Common myeloid progenitor, CD34-positive (primary cell): ENCODE measurements at regions not wholly inside any gene's neighbourhood (a gene's known extent, or its start where the extent isn't known, plus 50 kb on each side); places are given as distances from the start of the nearest gene placed in this dataset.

Source experiments
- CTCF ChIA-PET: fragments of 350-600 bp; sonication (Branson Sonifier 250); formaldehyde crosslinking; loops from one replicate; lab custom pipeline; 2021; ENCODE audit warnings: antibody characterized with exemption; lab: Charles Lee
- POLR2A ChIA-PET: fragments of 350-600 bp; sonication (Branson Sonifier 250); formaldehyde crosslinking; loops from one replicate; lab custom pipeline; 2021; ENCODE audit warnings: antibody characterized with exemption; lab: Charles Lee
- DNase-seq, 3 donors: peaks; one replicate each; pipeline versions ENCODE4 v3.0.0 to v3.0.0-alpha.2; 2013
- H3K27ac ChIP-seq, 2 experiments: 1 replicate in 1 of 2; 2 replicates in 1 of 2; pipeline ENCODE4 v1.7.0; 2013; ENCODE audit warnings: inconsistent platforms in 2 of 2, low read length in 2 of 2, mild to moderate bottlenecking in 2 of 2, low read depth in 1 of 2, moderate library complexity in 1 of 2; ENCODE audit not compliant: severe bottlenecking in 2 of 2, insufficient read depth in 1 of 2, poor library complexity in 1 of 2
- H3K27me3 ChIP-seq, 5 experiments: replicated peaks in 2 of 5; 1 replicate in 3 of 5; 2 replicates in 2 of 5; pipeline versions ENCODE4 v1.6.1 to v1.7.0; 2013; ENCODE audit warnings: low read length in 4 of 5, mild to moderate bottlenecking in 2 of 5, moderate library complexity in 2 of 5, inconsistent platforms in 1 of 5; ENCODE audit not compliant: insufficient read depth in 5 of 5, control insufficient read depth in 4 of 5
- H3K36me3 ChIP-seq, 4 experiments: 1 replicate in 2 of 4; 2 replicates in 2 of 4; pipeline versions ENCODE4 v1.6.1 to v1.7.0; 2013; ENCODE audit warnings: low read length in 3 of 4, control low read depth in 1 of 4, mild to moderate bottlenecking in 1 of 4; ENCODE audit not compliant: control insufficient read depth in 4 of 4, insufficient read depth in 4 of 4
- H3K4me1 ChIP-seq, 4 experiments: 1 replicate in 3 of 4; 2 replicates in 1 of 4; pipeline versions ENCODE4 v1.6.1 to v1.7.1; 2013; ENCODE audit warnings: low read length in 3 of 4, mild to moderate bottlenecking in 3 of 4, control low read depth in 1 of 4, inconsistent platforms in 1 of 4, moderate library complexity in 1 of 4; ENCODE audit not compliant: control insufficient read depth in 4 of 4, insufficient read depth in 4 of 4; ENCODE audit errors: control extremely low read depth in 1 of 4
- H3K4me3 ChIP-seq, 7 experiments: 1 replicate in 4 of 7; 2 replicates in 3 of 7; pipeline versions ENCODE4 v1.5.1 to v1.7.0; 2013; ENCODE audit warnings: mild to moderate bottlenecking in 7 of 7, low read length in 6 of 7, moderate library complexity in 6 of 7, inconsistent platforms in 2 of 7, low read depth in 2 of 7, control low read depth in 1 of 7; ENCODE audit not compliant: insufficient read depth in 4 of 7, control insufficient read depth in 1 of 7; ENCODE audit errors: extremely low read depth in 1 of 7
- H3K9me3 ChIP-seq, 5 experiments: 1 replicate in 4 of 5; 2 replicates in 1 of 5; pipeline versions ENCODE4 v1.6.1 to v1.7.1; 2013; ENCODE audit warnings: low read length in 4 of 5, mild to moderate bottlenecking in 2 of 5, inconsistent platforms in 1 of 5, low read depth in 1 of 5, moderate library complexity in 1 of 5; ENCODE audit not compliant: control insufficient read depth in 4 of 5, insufficient read depth in 2 of 5; ENCODE audit errors: control extremely low read depth in 1 of 5
- WGBS: methylation state at CpG from one replicate; pipeline ENCODE4 v1.1.5; 2013; ENCODE audit not compliant: insufficient coverage; 5-methylcytosine and 5-hydroxymethylcytosine counted together

- CTCF ChIA-PET: no interaction called here
- 88% methylated on average over 22 of the region's 28 CpGs for WGBS
Measured at GRCh38 chr22:49042877-49043859, 784.5 kb downstream of the BRD1 start.

GRCh38 chr22:49042066-49042465, 785.6 kb downstream of the BRD1 start:
- ChIA-PET CTCF (no interaction called here), POLR2A (no interaction called here)
- H3K4me3 ChIP-seq: no peak overlapping the region
- H3K27ac ChIP-seq: no peak overlapping the region
- H3K9me3 ChIP-seq: no peaks in the 10 kb centered on the region
- H3K36me3 ChIP-seq: no peaks in the 10 kb centered on the region
- DNase-seq: no peak
- H3K27me3 ChIP-seq: peaks cover 0 to 13% (median 5%) of the 10 kb centered on the region in 5 experiments
- no peaks in the 10 kb centered on the region for H3K4me1 ChIP-seq
- 77% methylated on average over 3 of the region's 6 CpGs for WGBS

More at GRCh38 chr22:49042877-49043859, 784.5 kb downstream of the BRD1 start:
- Histone ChIP-seq H3K36me3 (no peaks in the 10 kb centered on the region), H3K4me3 (no peak overlapping the region), H3K27me3 (peaks cover 0 to 17% (median 5%) of the 10 kb centered on the region in 5 experiments), H3K9me3 (no peaks in the 10 kb centered on the region), H3K4me1 (no peaks in the 10 kb centered on the region), H3K27ac (no peak overlapping the region)
- DNase-seq: no peak
- POLR2A ChIA-PET: no interaction called here

GRCh38 chr22:49040754-49041467, 786.8 kb downstream of the BRD1 start:
- Histone ChIP-seq H3K4me3 (no peak overlapping the region), H3K4me1 (no peaks in the 10 kb centered on the region), H3K36me3 (no peaks in the 10 kb centered on the region), H3K27ac (no peak overlapping the region), H3K9me3 (no peaks in the 10 kb centered on the region), H3K27me3 (peaks cover 0 to 13% (median 5%) of the 10 kb centered on the region in 5 experiments)
- WGBS: 96% methylated on average over 19 of the region's 20 CpGs
- no peak for DNase-seq
- ChIA-PET POLR2A (no interaction called here), CTCF (no interaction called here)

GRCh38 chr22:49040111-49040510, 787.6 kb downstream of the BRD1 start:
- ChIA-PET POLR2A (no interaction called here), CTCF (no interaction called here)
- no peak for DNase-seq
- H3K27ac ChIP-seq: no peak overlapping the region
- no peaks in the 10 kb centered on the region for H3K4me1 ChIP-seq
- no peaks in the 10 kb centered on the region for H3K36me3 ChIP-seq
- H3K9me3 ChIP-seq: no peaks in the 10 kb centered on the region
- peaks cover 0 to 11% (median 5%) of the 10 kb centered on the region in 5 experiments for H3K27me3 ChIP-seq
- no peak overlapping the region for H3K4me3 ChIP-seq
- WGBS: 95% methylated on average over 7 of the region's 8 CpGs

- 94% methylated on average over 7 of the region's 7 CpGs for WGBS
- Histone ChIP-seq H3K27ac (no peak overlapping the region), H3K9me3 (no peaks in the 10 kb centered on the region), H3K4me3 (no peak overlapping the region), H3K36me3 (no peaks in the 10 kb centered on the region), H3K27me3 (peaks cover 0 to 7% (median 5%) of the 10 kb centered on the region in 5 experiments), H3K4me1 (no peaks in the 10 kb centered on the region)
- no peak for DNase-seq
- ChIA-PET CTCF (no interaction called here), POLR2A (no interaction called here)
Measured at GRCh38 chr22:49039625-49040024, 788.0 kb downstream of the BRD1 start.

- ChIA-PET POLR2A (no interaction called here), CTCF (interaction anchor here (1.2 kb wide), 1 partner anchor 8 kb away, joined by 3 read pairs; no protein-coding TSS in a partner anchor)
- Histone ChIP-seq H3K27ac (no peak overlapping the region), H3K9me3 (no peaks in the 10 kb centered on the region), H3K27me3 (peaks cover 0 to 19% (median 0%) of the 10 kb centered on the region in 5 experiments), H3K36me3 (no peaks in the 10 kb centered on the region), H3K4me3 (no peak overlapping the region), H3K4me1 (no peaks in the 10 kb centered on the region)
- 93% methylated on average over 14 of the region's 14 CpGs for WGBS
- DNase-seq: no peak
Measured at GRCh38 chr22:49037701-49038245, 789.9 kb downstream of the BRD1 start.
